GM13976 (cell line): ENCODE measurements at regions not wholly inside any gene's neighbourhood (a gene's known extent, or its start where the extent isn't known, plus 50 kb on each side); places are given as distances from the start of the nearest gene placed in this dataset.

ENCODE experiments used
- DNase-seq: peaks from one replicate; pipeline ENCODE4 v3.0.0; 2012; ENCODE audit warnings: low spot score
- in situ Hi-C: fragments of 300-500 bp; cut with MboI; formaldehyde crosslinking; loops from one replicate; pipeline ENCODE4 v1.12.0; 2022; ENCODE audit warnings: low sequenced_read_pairs, mixed read lengths, inconsistent platforms; ENCODE audit not compliant: unreplicated experiment
- TF ChIP-seq, protein P1 (sequence below): IDR thresholded peaks from 2 replicates; pipeline ENCODE4 v1.5.1; 2012; ENCODE audit warnings: borderline replicate concordance, mild to moderate bottlenecking; ENCODE audit not compliant: insufficient read depth; ENCODE audit errors: extremely low read depth, missing control alignments, control extremely low read depth

DNA sequence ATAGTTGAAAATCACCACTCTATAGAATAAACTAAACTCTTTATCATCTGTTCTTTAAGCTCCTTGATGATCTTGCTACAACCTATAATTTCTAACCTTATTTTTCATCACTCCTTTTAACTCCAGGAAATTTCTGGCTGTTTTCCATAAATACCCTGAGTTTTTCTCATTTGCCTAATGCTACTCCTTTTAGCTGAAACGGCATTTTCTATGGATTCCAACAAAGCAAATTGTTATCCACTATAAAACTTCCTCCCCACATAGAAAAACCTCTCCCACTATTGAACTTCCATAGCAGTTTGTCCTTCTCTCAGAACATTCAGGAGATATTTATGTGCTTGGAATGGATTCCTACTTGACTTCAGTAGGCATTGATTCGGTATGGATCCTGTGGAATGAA, 122.8 kb downstream of the SLC41A2 start:
- in situ Hi-C loops: no loop called here
- DNase-seq: no peak
- TF ChIP-seq, protein P1, sequence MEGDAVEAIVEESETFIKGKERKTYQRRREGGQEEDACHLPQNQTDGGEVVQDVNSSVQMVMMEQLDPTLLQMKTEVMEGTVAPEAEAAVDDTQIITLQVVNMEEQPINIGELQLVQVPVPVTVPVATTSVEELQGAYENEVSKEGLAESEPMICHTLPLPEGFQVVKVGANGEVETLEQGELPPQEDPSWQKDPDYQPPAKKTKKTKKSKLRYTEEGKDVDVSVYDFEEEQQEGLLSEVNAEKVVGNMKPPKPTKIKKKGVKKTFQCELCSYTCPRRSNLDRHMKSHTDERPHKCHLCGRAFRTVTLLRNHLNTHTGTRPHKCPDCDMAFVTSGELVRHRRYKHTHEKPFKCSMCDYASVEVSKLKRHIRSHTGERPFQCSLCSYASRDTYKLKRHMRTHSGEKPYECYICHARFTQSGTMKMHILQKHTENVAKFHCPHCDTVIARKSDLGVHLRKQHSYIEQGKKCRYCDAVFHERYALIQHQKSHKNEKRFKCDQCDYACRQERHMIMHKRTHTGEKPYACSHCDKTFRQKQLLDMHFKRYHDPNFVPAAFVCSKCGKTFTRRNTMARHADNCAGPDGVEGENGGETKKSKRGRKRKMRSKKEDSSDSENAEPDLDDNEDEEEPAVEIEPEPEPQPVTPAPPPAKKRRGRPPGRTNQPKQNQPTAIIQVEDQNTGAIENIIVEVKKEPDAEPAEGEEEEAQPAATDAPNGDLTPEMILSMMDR: no peak

DNA sequence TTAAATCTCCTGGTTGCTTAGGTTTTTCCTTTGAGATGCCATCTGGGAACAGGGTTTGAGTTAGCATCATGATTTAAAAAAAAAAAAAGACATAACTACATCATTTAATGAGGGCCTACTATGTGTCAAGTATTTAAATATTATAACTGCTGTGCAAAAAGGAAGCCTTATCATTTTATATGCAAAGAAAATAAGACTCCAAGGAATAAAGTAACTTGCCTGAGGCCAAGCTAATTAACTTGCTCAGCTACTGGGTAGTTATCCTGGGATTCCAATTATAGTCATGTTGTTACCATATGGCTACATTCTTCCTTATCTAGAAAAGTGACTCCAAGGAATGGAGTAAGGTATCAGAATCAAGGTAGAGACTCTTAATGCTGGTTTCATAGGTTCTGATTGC, 123.5 kb downstream of the SLC41A2 start:
- in situ Hi-C loops: no loop called here
- TF ChIP-seq, protein P1: no peak
- no peak for DNase-seq

DNA sequence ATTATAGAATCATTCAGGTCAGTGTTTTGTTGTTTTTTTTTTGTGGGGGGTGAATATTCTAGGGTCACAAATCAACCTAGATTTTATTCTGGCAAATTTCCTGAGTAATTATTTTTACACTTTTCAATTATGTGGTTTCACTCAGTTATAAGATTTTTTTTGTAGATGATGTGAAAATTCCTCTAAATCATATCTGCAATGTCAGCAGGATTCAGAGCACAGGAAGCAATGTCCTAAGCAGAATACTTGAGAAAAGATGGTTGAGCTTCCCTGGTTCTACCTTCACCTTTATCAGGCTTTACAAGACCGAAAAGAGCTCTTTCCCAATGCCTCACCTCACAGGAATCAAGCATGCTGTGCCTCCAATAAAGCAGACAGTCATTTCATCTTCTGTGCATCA, 124.3 kb downstream of the SLC41A2 start:
- in situ Hi-C loops: no loop called here
- TF ChIP-seq, protein P1: no peak
- DNase-seq: no peak

DNA sequence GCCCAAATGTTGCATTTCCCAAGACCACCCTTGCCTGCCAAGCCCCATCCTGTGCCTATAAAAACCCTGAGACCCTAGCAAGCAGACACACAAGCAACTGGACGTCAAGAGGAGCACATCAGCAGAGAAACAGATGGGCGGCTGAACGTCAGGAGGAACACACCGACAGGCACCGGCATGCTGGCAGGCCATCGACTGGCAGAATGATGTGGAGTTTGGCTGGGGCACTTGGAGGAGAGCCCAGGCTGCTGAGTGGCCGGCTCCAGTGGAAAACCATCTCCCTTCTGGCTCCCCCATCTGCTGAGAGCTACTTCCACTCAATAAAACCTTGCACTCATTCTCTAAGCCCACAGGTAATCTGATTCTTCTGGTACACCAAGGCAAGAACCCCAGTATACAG, 130.1 kb downstream of the SLC41A2 start:
- DNase-seq: no peak
- TF ChIP-seq, protein P1: no peak
- in situ Hi-C loops: no loop called here

DNA sequence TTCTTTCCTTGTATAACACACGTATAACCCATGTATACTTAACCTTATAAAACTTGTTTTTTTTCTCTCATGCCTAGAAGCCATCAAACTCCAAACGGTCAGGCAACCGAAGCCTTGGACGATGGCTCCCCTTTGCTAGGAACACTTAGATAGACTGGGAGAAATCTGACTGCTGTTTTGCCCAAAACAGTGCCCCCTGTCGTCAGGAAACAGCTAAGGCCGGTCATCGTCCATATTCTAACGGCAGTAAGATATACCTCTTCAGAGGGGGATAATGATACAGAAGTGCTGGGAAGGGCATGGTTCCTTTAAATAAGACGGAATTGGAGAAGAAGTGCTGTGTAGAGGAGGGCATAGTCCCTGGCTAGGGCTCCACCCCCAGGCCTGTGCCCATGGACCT, 130.5 kb downstream of the SLC41A2 start:
- in situ Hi-C loops: no loop called here
- no peak for DNase-seq
- TF ChIP-seq, protein P1: no peak

DNA sequence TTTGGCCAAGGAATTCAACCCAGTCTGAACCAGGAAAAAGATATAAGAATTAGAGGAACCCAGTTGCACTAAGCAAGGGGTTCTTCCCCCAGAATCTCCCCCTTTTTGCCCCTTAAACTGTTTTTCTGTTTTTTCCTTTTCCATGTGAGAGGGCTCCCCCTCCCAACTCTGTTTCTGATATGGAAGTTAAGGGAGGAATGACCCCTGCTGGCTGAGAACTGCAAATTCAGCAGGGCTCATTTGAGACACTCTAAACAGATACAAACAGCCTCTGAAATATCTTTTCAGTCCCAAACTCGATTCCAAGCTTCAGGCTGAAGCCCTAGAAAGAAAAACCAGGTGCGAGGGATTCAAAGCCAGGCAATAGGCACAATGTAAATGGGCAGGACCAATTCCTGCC, 132.7 kb downstream of the SLC41A2 start:
- no peak for DNase-seq
- TF ChIP-seq, protein P1: no peak

DNA sequence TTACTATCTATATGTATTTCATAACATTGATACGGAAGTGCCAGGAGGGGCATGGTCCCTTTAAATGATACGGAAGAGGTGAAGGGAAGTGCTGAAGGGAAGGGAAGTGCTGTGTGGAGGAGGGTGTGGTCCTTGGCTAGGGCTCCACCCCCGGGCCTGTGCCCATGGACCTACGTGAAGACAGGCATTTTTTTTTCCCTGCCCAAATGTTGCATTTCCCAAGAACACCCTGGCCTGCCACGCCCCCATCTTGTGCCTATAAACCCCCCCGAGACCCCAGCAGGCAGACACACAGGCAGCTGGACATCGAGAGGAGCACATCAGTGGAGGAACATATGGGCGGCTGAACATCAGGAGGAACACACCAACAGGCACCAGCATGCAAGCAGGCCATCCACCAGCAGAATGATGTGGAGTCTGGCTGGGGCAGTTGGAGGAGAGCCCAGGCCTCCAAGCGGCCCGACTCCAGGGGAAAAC, 134.1 kb downstream of the SLC41A2 start:
- TF ChIP-seq, protein P1: no peak
- DNase-seq: no peak
- in situ Hi-C loops: no loop called here

More for the DNA sequence above, 132.7 kb downstream of the SLC41A2 start:
- in situ Hi-C loops: no loop called here
